GM12878 (cell line): ENCODE measurements at regions not wholly inside any gene's neighbourhood (a gene's known extent, or its start where the extent isn't known, plus 50 kb on each side); places are given as distances from the start of the nearest gene placed in this dataset.

Source experiments
- BCL11A ChIP-seq: IDR thresholded peaks from 2 replicates; pipeline ENCODE4 v1.6.1; 2011; ENCODE audit warnings: low read depth, low read length
- CBX5 ChIP-seq: sonication (generic); IDR thresholded peaks from 2 replicates; pipeline ENCODE4 v1.6.1; 2016; ENCODE audit warnings: low read depth, moderate library complexity, mild to moderate bottlenecking, inconsistent platforms
- CREB1 ChIP-seq: IDR thresholded peaks from 2 replicates; pipeline ENCODE4 v1.6.1; 2012; ENCODE audit warnings: low read depth, mild to moderate bottlenecking, inconsistent platforms
- POLR2A ChIP-seq: IDR thresholded peaks from 2 replicates; pipeline ENCODE4 v1.6.1; 2011; ENCODE audit warnings: low read depth, mild to moderate bottlenecking, low read length
- TF ChIP-seq, protein P1 (sequence below): IDR thresholded peaks from 2 replicates; pipeline ENCODE4 v1.6.1; 2012; ENCODE audit warnings: mild to moderate bottlenecking, low read depth, low read length
- TF ChIP-seq, protein P2 (sequence below): IDR thresholded peaks from 2 replicates; pipeline ENCODE4 v1.6.1; 2011; ENCODE audit warnings: borderline replicate concordance, low read depth, mild to moderate bottlenecking, moderate library complexity, mixed read lengths, low read length; ENCODE audit not compliant: insufficient read depth; ENCODE audit errors: extremely low read length
- TF ChIP-seq, protein P3 (sequence below), 3 experiments: IDR thresholded peaks in 2 of 3; conservative IDR thresholded peaks in 1 of 3; 2 replicates each; pipeline ENCODE4 v1.5.1; 2011; ENCODE audit warnings: low read depth in 3 of 3, low read length in 3 of 3, mild to moderate bottlenecking in 3 of 3, control low read depth in 2 of 3, moderate library complexity in 2 of 3, inconsistent platforms in 1 of 3, mixed read lengths in 1 of 3; ENCODE audit not compliant: control insufficient read depth in 2 of 3, insufficient read depth in 1 of 3; ENCODE audit errors: extremely low read depth in 1 of 3

DNA sequence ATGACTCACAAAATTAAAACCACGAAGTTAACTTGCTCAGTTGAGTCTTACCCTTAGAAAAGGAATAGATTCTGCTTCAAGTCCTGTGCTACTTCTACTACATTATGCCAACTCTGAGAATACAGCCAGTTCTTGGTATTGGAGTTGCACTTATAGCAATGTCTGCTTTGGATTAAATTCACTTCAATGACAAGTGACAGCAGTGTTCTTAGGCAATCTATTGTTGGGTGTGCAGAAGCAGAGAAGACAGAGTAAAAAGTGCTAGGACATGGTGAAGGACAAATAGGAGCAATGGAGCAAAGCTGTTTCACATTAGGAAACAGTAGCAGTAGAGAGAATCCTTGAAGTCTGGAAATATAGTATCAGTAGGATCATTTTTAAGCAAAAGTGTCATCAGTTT, 713.1 kb downstream of the SI start:
- TF ChIP-seq, protein P1, sequence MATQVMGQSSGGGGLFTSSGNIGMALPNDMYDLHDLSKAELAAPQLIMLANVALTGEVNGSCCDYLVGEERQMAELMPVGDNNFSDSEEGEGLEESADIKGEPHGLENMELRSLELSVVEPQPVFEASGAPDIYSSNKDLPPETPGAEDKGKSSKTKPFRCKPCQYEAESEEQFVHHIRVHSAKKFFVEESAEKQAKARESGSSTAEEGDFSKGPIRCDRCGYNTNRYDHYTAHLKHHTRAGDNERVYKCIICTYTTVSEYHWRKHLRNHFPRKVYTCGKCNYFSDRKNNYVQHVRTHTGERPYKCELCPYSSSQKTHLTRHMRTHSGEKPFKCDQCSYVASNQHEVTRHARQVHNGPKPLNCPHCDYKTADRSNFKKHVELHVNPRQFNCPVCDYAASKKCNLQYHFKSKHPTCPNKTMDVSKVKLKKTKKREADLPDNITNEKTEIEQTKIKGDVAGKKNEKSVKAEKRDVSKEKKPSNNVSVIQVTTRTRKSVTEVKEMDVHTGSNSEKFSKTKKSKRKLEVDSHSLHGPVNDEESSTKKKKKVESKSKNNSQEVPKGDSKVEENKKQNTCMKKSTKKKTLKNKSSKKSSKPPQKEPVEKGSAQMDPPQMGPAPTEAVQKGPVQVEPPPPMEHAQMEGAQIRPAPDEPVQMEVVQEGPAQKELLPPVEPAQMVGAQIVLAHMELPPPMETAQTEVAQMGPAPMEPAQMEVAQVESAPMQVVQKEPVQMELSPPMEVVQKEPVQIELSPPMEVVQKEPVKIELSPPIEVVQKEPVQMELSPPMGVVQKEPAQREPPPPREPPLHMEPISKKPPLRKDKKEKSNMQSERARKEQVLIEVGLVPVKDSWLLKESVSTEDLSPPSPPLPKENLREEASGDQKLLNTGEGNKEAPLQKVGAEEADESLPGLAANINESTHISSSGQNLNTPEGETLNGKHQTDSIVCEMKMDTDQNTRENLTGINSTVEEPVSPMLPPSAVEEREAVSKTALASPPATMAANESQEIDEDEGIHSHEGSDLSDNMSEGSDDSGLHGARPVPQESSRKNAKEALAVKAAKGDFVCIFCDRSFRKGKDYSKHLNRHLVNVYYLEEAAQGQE: no peak
- no peak for TF ChIP-seq CBX5
- TF ChIP-seq, protein P2, sequence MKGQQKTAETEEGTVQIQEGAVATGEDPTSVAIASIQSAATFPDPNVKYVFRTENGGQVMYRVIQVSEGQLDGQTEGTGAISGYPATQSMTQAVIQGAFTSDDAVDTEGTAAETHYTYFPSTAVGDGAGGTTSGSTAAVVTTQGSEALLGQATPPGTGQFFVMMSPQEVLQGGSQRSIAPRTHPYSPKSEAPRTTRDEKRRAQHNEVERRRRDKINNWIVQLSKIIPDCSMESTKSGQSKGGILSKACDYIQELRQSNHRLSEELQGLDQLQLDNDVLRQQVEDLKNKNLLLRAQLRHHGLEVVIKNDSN: no peak
- TF ChIP-seq, protein P3, sequence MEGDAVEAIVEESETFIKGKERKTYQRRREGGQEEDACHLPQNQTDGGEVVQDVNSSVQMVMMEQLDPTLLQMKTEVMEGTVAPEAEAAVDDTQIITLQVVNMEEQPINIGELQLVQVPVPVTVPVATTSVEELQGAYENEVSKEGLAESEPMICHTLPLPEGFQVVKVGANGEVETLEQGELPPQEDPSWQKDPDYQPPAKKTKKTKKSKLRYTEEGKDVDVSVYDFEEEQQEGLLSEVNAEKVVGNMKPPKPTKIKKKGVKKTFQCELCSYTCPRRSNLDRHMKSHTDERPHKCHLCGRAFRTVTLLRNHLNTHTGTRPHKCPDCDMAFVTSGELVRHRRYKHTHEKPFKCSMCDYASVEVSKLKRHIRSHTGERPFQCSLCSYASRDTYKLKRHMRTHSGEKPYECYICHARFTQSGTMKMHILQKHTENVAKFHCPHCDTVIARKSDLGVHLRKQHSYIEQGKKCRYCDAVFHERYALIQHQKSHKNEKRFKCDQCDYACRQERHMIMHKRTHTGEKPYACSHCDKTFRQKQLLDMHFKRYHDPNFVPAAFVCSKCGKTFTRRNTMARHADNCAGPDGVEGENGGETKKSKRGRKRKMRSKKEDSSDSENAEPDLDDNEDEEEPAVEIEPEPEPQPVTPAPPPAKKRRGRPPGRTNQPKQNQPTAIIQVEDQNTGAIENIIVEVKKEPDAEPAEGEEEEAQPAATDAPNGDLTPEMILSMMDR (IDR thresholded peaks at IDR 0.05 in 2 of 3, conservative IDR thresholded peaks at IDR 0.05 in 1 of 3; ENCODE audit: control insufficient read depth in 2 of 3, extremely low read depth in 1 of 3, insufficient read depth in 1 of 3, low read depth in 3 of 3, low read length in 3 of 3): no peak
- TF ChIP-seq BCL11A: no peak
- TF ChIP-seq CREB1: no peak
- TF ChIP-seq POLR2A: no peak
